ENCODE measurements at regions not wholly inside any gene's neighbourhood (a gene's known extent, or its start where the extent isn't known, plus 50 kb on each side); places are given as distances from the start of the nearest gene placed in this dataset.

DNA sequence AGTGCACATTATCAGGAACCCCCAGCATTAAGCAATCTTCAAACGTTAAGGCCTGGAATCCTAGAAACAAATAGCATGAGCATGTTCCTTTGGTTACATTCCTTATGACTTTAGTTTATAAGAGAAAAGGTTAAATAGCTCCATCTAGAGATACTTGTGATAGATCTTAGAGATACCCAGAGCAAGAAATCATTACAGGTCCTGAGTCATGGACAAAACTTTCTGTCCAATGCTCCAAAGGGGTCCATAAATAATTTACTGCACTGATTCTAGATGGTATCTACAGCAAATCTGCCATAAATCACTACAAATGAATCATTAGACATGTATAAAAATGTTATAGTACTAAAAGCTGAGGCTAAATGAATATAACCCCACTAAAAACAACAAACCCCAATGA, 139.6 kb downstream of the HTR1A start:
- TF ChIP-seq POLR2A (IDR thresholded peaks at IDR 0.05): no peak
- TF ChIP-seq, protein P1, sequence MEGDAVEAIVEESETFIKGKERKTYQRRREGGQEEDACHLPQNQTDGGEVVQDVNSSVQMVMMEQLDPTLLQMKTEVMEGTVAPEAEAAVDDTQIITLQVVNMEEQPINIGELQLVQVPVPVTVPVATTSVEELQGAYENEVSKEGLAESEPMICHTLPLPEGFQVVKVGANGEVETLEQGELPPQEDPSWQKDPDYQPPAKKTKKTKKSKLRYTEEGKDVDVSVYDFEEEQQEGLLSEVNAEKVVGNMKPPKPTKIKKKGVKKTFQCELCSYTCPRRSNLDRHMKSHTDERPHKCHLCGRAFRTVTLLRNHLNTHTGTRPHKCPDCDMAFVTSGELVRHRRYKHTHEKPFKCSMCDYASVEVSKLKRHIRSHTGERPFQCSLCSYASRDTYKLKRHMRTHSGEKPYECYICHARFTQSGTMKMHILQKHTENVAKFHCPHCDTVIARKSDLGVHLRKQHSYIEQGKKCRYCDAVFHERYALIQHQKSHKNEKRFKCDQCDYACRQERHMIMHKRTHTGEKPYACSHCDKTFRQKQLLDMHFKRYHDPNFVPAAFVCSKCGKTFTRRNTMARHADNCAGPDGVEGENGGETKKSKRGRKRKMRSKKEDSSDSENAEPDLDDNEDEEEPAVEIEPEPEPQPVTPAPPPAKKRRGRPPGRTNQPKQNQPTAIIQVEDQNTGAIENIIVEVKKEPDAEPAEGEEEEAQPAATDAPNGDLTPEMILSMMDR (IDR thresholded peaks at IDR 0.05): no peak

Measured in transverse colon (tissue), 3 donors.